HepG2 (cell line): ENCODE measurements at regions not wholly inside any gene's neighbourhood (a gene's known extent, or its start where the extent isn't known, plus 50 kb on each side); places are given as distances from the start of the nearest gene placed in this dataset.

ENCODE experiments used
- SP4 ChIP-seq: sonication (generic); formaldehyde crosslinking; IDR thresholded peaks from 2 replicates; pipeline ENCODE4 v1.8.1; 2023; ENCODE audit warnings: mild to moderate bottlenecking, missing genetic modification reagents
- TBP ChIP-seq: sonication (generic); formaldehyde crosslinking; IDR thresholded peaks from 2 replicates; pipeline ENCODE4 v1.5.0; 2020; ENCODE audit warnings: missing genetic modification reagents
- TF ChIP-seq, protein P1 (sequence below): sonication (generic); formaldehyde crosslinking; IDR thresholded peaks from 2 replicates; pipeline ENCODE4 v1.5.0; 2020; ENCODE audit warnings: mild to moderate bottlenecking, missing genetic modification reagents, moderate library complexity

DNA sequence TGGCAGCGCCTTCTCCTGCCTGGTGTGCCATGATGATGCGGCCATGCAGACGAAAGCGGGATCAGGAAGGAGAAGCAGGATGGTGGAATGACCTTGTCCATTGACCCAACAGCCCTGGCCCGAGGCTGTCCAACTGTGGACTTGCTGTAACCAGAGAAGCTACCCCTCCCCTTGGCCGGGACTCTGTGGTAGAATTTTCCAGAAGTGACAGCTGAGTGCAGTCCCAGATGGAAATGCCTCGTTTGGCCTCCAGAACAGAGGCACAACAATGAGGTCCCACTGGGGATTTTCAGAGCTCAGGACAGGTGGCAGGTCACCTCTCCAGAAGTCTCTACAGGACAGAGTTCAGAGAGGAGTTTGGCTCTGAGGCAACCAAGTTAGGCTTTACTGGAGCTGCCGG lies 299.2 kb upstream of the CDH4 start:
- TF ChIP-seq, protein P1, sequence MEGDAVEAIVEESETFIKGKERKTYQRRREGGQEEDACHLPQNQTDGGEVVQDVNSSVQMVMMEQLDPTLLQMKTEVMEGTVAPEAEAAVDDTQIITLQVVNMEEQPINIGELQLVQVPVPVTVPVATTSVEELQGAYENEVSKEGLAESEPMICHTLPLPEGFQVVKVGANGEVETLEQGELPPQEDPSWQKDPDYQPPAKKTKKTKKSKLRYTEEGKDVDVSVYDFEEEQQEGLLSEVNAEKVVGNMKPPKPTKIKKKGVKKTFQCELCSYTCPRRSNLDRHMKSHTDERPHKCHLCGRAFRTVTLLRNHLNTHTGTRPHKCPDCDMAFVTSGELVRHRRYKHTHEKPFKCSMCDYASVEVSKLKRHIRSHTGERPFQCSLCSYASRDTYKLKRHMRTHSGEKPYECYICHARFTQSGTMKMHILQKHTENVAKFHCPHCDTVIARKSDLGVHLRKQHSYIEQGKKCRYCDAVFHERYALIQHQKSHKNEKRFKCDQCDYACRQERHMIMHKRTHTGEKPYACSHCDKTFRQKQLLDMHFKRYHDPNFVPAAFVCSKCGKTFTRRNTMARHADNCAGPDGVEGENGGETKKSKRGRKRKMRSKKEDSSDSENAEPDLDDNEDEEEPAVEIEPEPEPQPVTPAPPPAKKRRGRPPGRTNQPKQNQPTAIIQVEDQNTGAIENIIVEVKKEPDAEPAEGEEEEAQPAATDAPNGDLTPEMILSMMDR (CRISPR knock-in tag) = no peak
- TF ChIP-seq TBP (CRISPR knock-in tag) (no peak), SP4 (no peak)
